SK-N-SH (cell line): ENCODE measurements at regions not wholly inside any gene's neighbourhood (a gene's known extent, or its start where the extent isn't known, plus 50 kb on each side); places are given as distances from the start of the nearest gene placed in this dataset.

Source experiments
- CTCF ChIA-PET: fragments of 300-600, 350-600 bp; formaldehyde crosslinking; extraction: SDS; loops from one replicate; lab custom pipeline; 2021; lab: Yijun Ruan, JAX
- POLR2A ChIA-PET: fragments of 350-600 bp; sonication (Branson Sonifier 250); formaldehyde crosslinking; extraction: SDS; loops from one replicate; lab custom pipeline; 2020; ENCODE audit warnings: antibody characterized with exemption, inconsistent platforms; lab: Yijun Ruan, JAX
- DNase-seq: peaks from one replicate; pipeline ENCODE4 v3.0.0; 2012
- H2AFZ ChIP-seq: fragments of 200-600 bp; sonication (generic); 2 replicates; pipeline ENCODE4 v1.8.1; 2016; ENCODE audit warnings: antibody characterized with exemption, mild to moderate bottlenecking, low read depth
- H3F3A ChIP-seq: fragments of 200-600 bp; sonication (generic); replicated peaks from 2 replicates; pipeline ENCODE3; 2016; ENCODE audit warnings: antibody characterized with exemption, mild to moderate bottlenecking; ENCODE audit not compliant: insufficient read depth
- H3K27ac ChIP-seq, 2 experiments: fragments of 200-500 bp in 1 of 2; fragments of 200-600 bp in 1 of 2; sonication (Bioruptor generic) in 1 of 2; sonication (generic), shearing (Covaris generic) in 1 of 2; 2 replicates each; pipeline versions ENCODE4 v1.5.1 to v1.6.1; 2014 to 2016; ENCODE audit warnings: low read depth in 2 of 2, inconsistent platforms in 1 of 2, low read length in 1 of 2, mild to moderate bottlenecking in 1 of 2, mixed read lengths in 1 of 2
- H3K27me3 ChIP-seq: fragments of 200-600 bp; sonication (generic), shearing (Covaris generic); 2 replicates; pipeline ENCODE4 v1.6.1; 2016; ENCODE audit warnings: mixed run types; ENCODE audit not compliant: insufficient read depth
- H3K36me3 ChIP-seq, 2 experiments: fragments of 200-500 bp in 1 of 2; fragments of 200-600 bp in 1 of 2; sonication (Bioruptor generic) in 1 of 2; sonication (generic) in 1 of 2; replicated peaks in 1 of 2; 2 replicates each; pipeline versions ENCODE3 to v1.5.1; 2014 to 2016; ENCODE audit warnings: low read length in 1 of 2, mild to moderate bottlenecking in 1 of 2; ENCODE audit not compliant: insufficient read depth in 2 of 2, control insufficient read depth in 1 of 2
- H3K4me1 ChIP-seq, 2 experiments: fragments of 200-500 bp in 1 of 2; fragments of 200-600 bp in 1 of 2; sonication (Bioruptor generic) in 1 of 2; sonication (generic), shearing (Covaris generic) in 1 of 2; 2 replicates each; pipeline versions ENCODE4 v1.5.1 to v1.6.1; 2014 to 2016; ENCODE audit warnings: low read depth in 1 of 2, low read length in 1 of 2, mixed run types in 1 of 2; ENCODE audit not compliant: insufficient read depth in 2 of 2, control insufficient read depth in 1 of 2
- H3K4me2 ChIP-seq: fragments of 200-600 bp; sonication (generic), shearing (Covaris generic); 2 replicates; pipeline ENCODE4 v1.6.1; 2017; ENCODE audit warnings: mixed run types
- H3K4me3 ChIP-seq, 2 experiments: fragments of 200-500 bp in 1 of 2; fragments of 200-600 bp in 1 of 2; sonication (Bioruptor generic) in 1 of 2; sonication (generic), shearing (Covaris generic) in 1 of 2; 2 replicates each; pipeline versions ENCODE4 v1.5.1 to v1.8.1; 2014 to 2016; ENCODE audit warnings: low read depth in 2 of 2, inconsistent platforms in 1 of 2, low read length in 1 of 2, mild to moderate bottlenecking in 1 of 2, mixed read lengths in 1 of 2, moderate library complexity in 1 of 2
- H3K79me2 ChIP-seq: fragments of 200-600 bp; sonication (generic); 2 replicates; pipeline ENCODE4 v1.8.1; 2017; ENCODE audit warnings: mild to moderate bottlenecking; ENCODE audit not compliant: insufficient read depth
- H3K9ac ChIP-seq: fragments of 200-600 bp; sonication (generic); 2 replicates; pipeline ENCODE4 v1.6.1; 2017; ENCODE audit warnings: mixed run types
- H3K9me2 ChIP-seq: fragments of 200-600 bp; sonication (generic); 2 replicates; pipeline ENCODE4 v1.6.1; 2017; ENCODE audit warnings: mixed run types
- H3K9me3 ChIP-seq: fragments of 200-600 bp; sonication (generic); 2 replicates; pipeline ENCODE4 v1.6.1; 2017; ENCODE audit warnings: mixed run types, mild to moderate bottlenecking, moderate library complexity
- H4K20me1 ChIP-seq: fragments of 200-600 bp; sonication (generic); 2 replicates; pipeline ENCODE4 v1.6.1; 2017; ENCODE audit warnings: mild to moderate bottlenecking, mixed run types; ENCODE audit not compliant: insufficient read depth
- ELF1 ChIP-seq: IDR thresholded peaks from 2 replicates; pipeline ENCODE4 v1.4.0; 2012
- EP300 ChIP-seq, 2 experiments: IDR thresholded peaks; 2 replicates each; pipeline versions ENCODE4 v1.4.0 to v1.6.1; 2012; ENCODE audit warnings: borderline replicate concordance in 1 of 2, low read depth in 1 of 2, low read length in 1 of 2
- EZH2phosphoT487 ChIP-seq: fragments of 200-600 bp; sonication (generic); IDR thresholded peaks from 2 replicates; pipeline ENCODE4 v1.6.1; 2017; ENCODE audit warnings: low read depth, mixed run types, mild to moderate bottlenecking, antibody characterized with exemption, moderate library complexity, borderline replicate concordance
- FOSL2 ChIP-seq: IDR thresholded peaks from 2 replicates; pipeline ENCODE4 v1.4.0; 2012; ENCODE audit warnings: low read depth, mild to moderate bottlenecking, moderate library complexity, borderline replicate concordance
- FOXJ3 ChIP-seq: sonication (generic); formaldehyde crosslinking; IDR thresholded peaks from 2 replicates; pipeline ENCODE4 v1.5.1; 2020; ENCODE audit warnings: mild to moderate bottlenecking, missing genetic modification reagents
- GABPA ChIP-seq: IDR thresholded peaks from 2 replicates; pipeline ENCODE4 v1.4.0; 2012; ENCODE audit warnings: low read depth, mild to moderate bottlenecking
- JUND ChIP-seq: IDR thresholded peaks from 2 replicates; pipeline ENCODE4 v1.4.0; 2012
- NRF1 ChIP-seq: IDR thresholded peaks from 2 replicates; pipeline ENCODE4 v1.6.1; 2012; ENCODE audit warnings: low read depth, mild to moderate bottlenecking, low read length
- RAD21 ChIP-seq: IDR thresholded peaks from 2 replicates; pipeline ENCODE4 v1.6.1; 2012; ENCODE audit warnings: mild to moderate bottlenecking, low read length
- RXRA ChIP-seq: IDR thresholded peaks from 2 replicates; pipeline ENCODE4 v1.4.0; 2012; ENCODE audit warnings: low read depth, mild to moderate bottlenecking, borderline replicate concordance
- SIN3A ChIP-seq: IDR thresholded peaks from 2 replicates; pipeline ENCODE4 v1.6.1; 2012; ENCODE audit warnings: low read depth, mild to moderate bottlenecking, low read length, moderate library complexity, borderline replicate concordance
- TEAD4 ChIP-seq: IDR thresholded peaks from 2 replicates; pipeline ENCODE4 v1.4.0; 2012; ENCODE audit warnings: mild to moderate bottlenecking, borderline replicate concordance; ENCODE audit not compliant: insufficient read depth
- USF2 ChIP-seq: fragments of 150-350 bp; IDR thresholded peaks from 2 replicates; pipeline ENCODE4 v1.6.1; 2017; ENCODE audit warnings: antibody characterized with exemption, low read length, low read depth, borderline replicate concordance
- YY1 ChIP-seq: IDR thresholded peaks from 2 replicates; pipeline ENCODE4 v1.4.0; 2012; ENCODE audit warnings: low read depth, mild to moderate bottlenecking
- ZBTB33 ChIP-seq: IDR thresholded peaks from 2 replicates; pipeline ENCODE4 v1.4.0; 2012; ENCODE audit warnings: low read depth, borderline replicate concordance
- WGBS: methylation state at CpG from one replicate; pipeline ENCODE4 v1.1.6; 2017; ENCODE audit warnings: low lambda C conversion rate; 5-methylcytosine and 5-hydroxymethylcytosine counted together
- TF ChIP-seq, protein P1 (sequence below): IDR thresholded peaks from 2 replicates; pipeline ENCODE4 v1.4.0; 2012; ENCODE audit warnings: low read depth, borderline replicate concordance

DNA sequence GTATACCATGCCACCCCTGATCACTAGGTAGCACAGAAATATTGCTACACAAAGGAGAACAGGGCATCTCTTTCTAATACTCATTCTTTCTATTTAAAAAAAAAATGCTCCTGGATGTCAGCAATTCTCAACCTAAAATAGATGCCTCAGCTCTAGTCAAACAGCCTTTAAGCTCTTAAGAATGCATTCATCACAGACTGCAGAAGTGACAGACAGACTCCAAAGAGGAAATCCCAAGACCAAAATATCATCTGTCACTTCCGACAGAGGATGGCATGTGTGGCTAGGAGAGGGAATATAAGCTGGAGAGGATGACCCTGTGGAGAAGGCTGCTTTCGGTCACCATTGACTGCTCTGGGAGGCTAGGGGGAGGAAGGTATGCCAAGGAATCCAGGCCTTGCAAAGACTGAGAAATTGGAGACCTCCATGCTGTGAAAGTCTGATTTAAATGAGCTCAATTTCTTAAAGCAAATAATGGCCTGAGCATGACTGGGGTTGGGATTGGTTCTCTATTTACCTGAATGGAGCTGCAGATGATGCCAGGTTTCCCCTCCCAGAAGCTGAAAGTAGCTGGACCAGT lies 277.4 kb downstream of the BRINP2 start:
- Histone ChIP-seq H3F3A (no peaks in the 10 kb centered on the region), H3K36me3 (no peaks in the 10 kb centered on the region), H3K4me2 (no peak overlapping the region), H3K9ac (no peak overlapping the region), H3K4me3 (no peak overlapping the region), H4K20me1 (no peaks in the 10 kb centered on the region), H3K9me2 (no peaks in the 10 kb centered on the region), H3K79me2 (no peaks in the 10 kb centered on the region), H3K4me1 (peaks cover 0 to 3% of the 10 kb centered on the region in 2 experiments; a peak in 1 of 4 replicates), H2AFZ (no peak overlapping the region), H3K27me3 (no peaks in the 10 kb centered on the region), H3K9me3 (no peaks in the 10 kb centered on the region), H3K27ac (no peak overlapping the region)
- TF ChIP-seq EP300 (IDR thresholded peaks at IDR 0.05; ENCODE audit: borderline replicate concordance in 1 of 2, low read depth in 1 of 2, low read length in 1 of 2) (no peak), EZH2phosphoT487 (no peak), RAD21 (no peak), JUND (no peak), YY1 (no peak), USF2 (no peak), NRF1 (no peak)
- WGBS = 33% methylated on average over 2 of the region's 2 CpGs
- CTCF ChIA-PET = interaction anchor here (1.2 to 2.9 kb wide), 2 partner anchors 10 to 13 kb away, joined by 3 to 9 read pairs; no protein-coding TSS in a partner anchor
- DNase-seq = no peak
- POLR2A ChIA-PET = no interaction called here

- H2AFZ ChIP-seq = no peak overlapping the region
- H3K9me2 ChIP-seq = no peaks in the 10 kb centered on the region
- no peak overlapping the region for H3K4me2 ChIP-seq
- CTCF ChIA-PET = interaction anchor here (1.0 to 1.8 kb wide), 2 partner anchors 13 to 15 kb away, joined by 3 to 4 read pairs; no protein-coding TSS in a partner anchor
- no peaks in the 10 kb centered on the region for H3K9me3 ChIP-seq
- POLR2A ChIA-PET = no interaction called here
- H3K4me3 ChIP-seq = no peak overlapping the region
- H3K36me3 ChIP-seq = no peaks in the 10 kb centered on the region
- DNase-seq = no peak
- H4K20me1 ChIP-seq = no peaks in the 10 kb centered on the region
- TF ChIP-seq RXRA = no peak
- no peak for TF ChIP-seq TEAD4
- TF ChIP-seq RAD21 = no peak
- TF ChIP-seq FOXJ3 (CRISPR knock-in tag) = no peak
- TF ChIP-seq, protein P1, sequence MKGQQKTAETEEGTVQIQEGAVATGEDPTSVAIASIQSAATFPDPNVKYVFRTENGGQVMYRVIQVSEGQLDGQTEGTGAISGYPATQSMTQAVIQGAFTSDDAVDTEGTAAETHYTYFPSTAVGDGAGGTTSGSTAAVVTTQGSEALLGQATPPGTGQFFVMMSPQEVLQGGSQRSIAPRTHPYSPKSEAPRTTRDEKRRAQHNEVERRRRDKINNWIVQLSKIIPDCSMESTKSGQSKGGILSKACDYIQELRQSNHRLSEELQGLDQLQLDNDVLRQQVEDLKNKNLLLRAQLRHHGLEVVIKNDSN = no peak
- TF ChIP-seq SIN3A = no peak
- TF ChIP-seq ELF1 = no peak
- no peak for TF ChIP-seq FOSL2
- TF ChIP-seq GABPA = no peak
- TF ChIP-seq EZH2phosphoT487 = no peak
- no peak for TF ChIP-seq ZBTB33
- WGBS = 51% methylated on average over 3 of the region's 3 CpGs
- H3K9ac ChIP-seq = no peak overlapping the region
- no peaks in the 10 kb centered on the region for H3K27me3 ChIP-seq
- peaks cover 0 to 7% of the 10 kb centered on the region in 2 experiments; a peak in 1 of 4 replicates for H3K4me1 ChIP-seq
- no peak overlapping the region for H3K27ac ChIP-seq
- H3F3A ChIP-seq = no peaks in the 10 kb centered on the region
- no peaks in the 10 kb centered on the region for H3K79me2 ChIP-seq
Measured at GRCh38 chr1:177444997-177445746, 274.4 kb downstream of the BRINP2 start.
